Ovary (tissue), 7 donors: ENCODE measurements at regions not wholly inside any gene's neighbourhood (a gene's known extent, or its start where the extent isn't known, plus 50 kb on each side); places are given as distances from the start of the nearest gene placed in this dataset.

Experiments
- DNase-seq, 5 donors: peaks; one replicate each; pipeline ENCODE4 v3.0.0-alpha.2; 2019 to 2020
- H3K27ac ChIP-seq, 2 donors: fragments of 200-600 bp; one replicate each; pipeline versions ENCODE4 v1.5.1 to v1.8.0; 2019 to 2022
- H3K27me3 ChIP-seq: fragments of 200-600 bp; one replicate; pipeline ENCODE4 v1.8.0; 2022
- H3K36me3 ChIP-seq: fragments of 200-600 bp; sonication (generic); one replicate; pipeline ENCODE4 v1.5.1; 2019
- H3K4me1 ChIP-seq: one replicate; pipeline ENCODE4 v1.8.1; 2013; ENCODE audit warnings: mild to moderate bottlenecking, moderate library complexity; ENCODE audit not compliant: insufficient read depth
- H3K4me3 ChIP-seq: fragments of 200-600 bp; sonication (generic); one replicate; pipeline ENCODE4 v1.5.1; 2017
- H3K9me3 ChIP-seq, 2 donors: fragments of 200-600 bp in 1 of 2; sonication (generic) in 1 of 2; one replicate each; pipeline versions ENCODE4 v1.5.1 to v1.8.1; 2013 to 2019; ENCODE audit warnings: mild to moderate bottlenecking in 1 of 2, moderate library complexity in 1 of 2
- CTCF ChIP-seq, 3 donors: fragments of 450-650 bp in 2 of 3; fragments of 200-600 bp in 1 of 3; IDR thresholded peaks; one replicate each; pipeline versions ENCODE4 v1.5.1 to v1.8.0; 2016 to 2022; ENCODE audit warnings: antibody characterized with exemption in 3 of 3, mild to moderate bottlenecking in 1 of 3
- EP300 ChIP-seq: sonication (generic); formaldehyde crosslinking; IDR thresholded peaks from one replicate; pipeline ENCODE4 v1.6.1; 2017; ENCODE audit warnings: antibody characterized with exemption
- POLR2A ChIP-seq: fragments of 450-650 bp; IDR thresholded peaks from one replicate; pipeline ENCODE4 v1.6.1; 2017; ENCODE audit warnings: antibody characterized with exemption, mild to moderate bottlenecking, moderate library complexity
- WGBS, 3 donors: extraction: QIAGEN DNeasy Blood & Tissue Kit in 1 of 3; methylation state at CpG; one replicate each; pipeline versions ENCODE4 v1.1.5 to v1.1.7; 2013 to 2017; 5-methylcytosine and 5-hydroxymethylcytosine counted together
- intact Hi-C, 4 donors: fragments of 100-400 bp; cut with DNase I; formaldehyde crosslinking; loops; one replicate each; pipeline versions ENCODE4 v1.11.0 to v1.15.1; 2022 to 2023
- donor health status: DM: no; HTN: no; CAD: no; lungs with moderate emphysema.
- donor health status: DM: no; HTN: no; CAD: no.
- donor health status: Bipolar disorder and iron deficiency.
- donor health status: DM: no; HTN: no; CAD: no.
- donor health status: DM: yes; HTN: yes; CAD: no.

- Histone ChIP-seq H3K4me3 (no peak overlapping the region), H3K4me1 (no peaks in the 10 kb centered on the region), H3K27ac (no peak overlapping the region), H3K36me3 (no peaks in the 10 kb centered on the region), H3K9me3 (no peaks in the 10 kb centered on the region), H3K27me3 (no peaks in the 10 kb centered on the region)
- no peak for TF ChIP-seq POLR2A
- no peak for TF ChIP-seq EP300
- TF ChIP-seq CTCF (IDR thresholded peaks at IDR 0.05), result no peak
- DNase-seq, result no peak
- WGBS, 3 donors, result 35 to 51% (median 49%) methylated on average over 1 of the region's 1 CpG
- intact Hi-C loops, result no loop called here
Observed at GRCh38 chr18:64994370-64994769, 756.4 kb upstream of the CDH7 start.

DNA sequence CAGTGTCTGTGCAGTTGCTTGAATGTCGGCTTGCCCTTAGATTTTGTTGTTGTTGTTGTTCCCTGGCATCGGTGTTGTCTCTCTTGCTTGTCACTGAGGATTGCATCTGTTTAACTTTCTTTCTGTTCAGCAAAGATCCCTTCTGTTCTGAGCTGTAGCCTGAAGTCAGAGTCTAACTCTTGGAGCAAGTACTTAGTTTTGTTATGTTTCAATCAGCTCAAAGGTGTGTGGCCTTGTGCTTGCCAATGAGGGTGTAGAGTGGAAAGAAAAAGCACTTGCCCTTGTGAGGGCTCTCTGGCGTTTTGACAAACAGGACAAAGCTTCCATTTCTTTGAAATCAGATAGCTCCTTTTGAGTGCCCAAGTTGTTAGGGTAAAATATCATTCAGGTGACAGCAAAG is 757.1 kb upstream of the CDH7 start:
- no peak overlapping the region for H3K4me3 ChIP-seq
- intact Hi-C loops, result no loop called here
- TF ChIP-seq EP300, result no peak
- no peak for TF ChIP-seq CTCF (IDR thresholded peaks at IDR 0.05)

DNA sequence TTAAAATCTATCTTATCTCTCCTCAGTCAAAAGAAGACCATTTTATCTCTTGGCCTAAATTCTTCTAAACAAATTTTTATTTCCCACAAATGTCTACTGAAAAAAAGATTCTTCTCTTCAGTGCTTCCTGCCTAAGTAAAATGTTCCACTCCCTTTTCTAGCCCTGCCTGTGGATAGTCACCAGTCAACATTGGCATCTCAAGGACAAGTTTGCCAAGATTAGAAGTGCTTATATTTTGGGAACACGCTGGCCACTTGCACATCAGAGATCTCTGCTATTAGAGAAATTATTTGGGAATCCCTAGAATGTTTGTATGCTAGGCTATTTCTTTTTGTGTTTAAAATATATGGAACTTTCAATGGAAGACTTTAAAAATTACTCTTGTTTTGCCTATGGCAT is 758.2 kb upstream of the CDH7 start:
- WGBS, 3 donors, result 10 to 34% (median 18%) methylated on average over 1 of the region's 1 CpG
- Histone ChIP-seq H3K9me3 (no peaks in the 10 kb centered on the region), H3K4me1 (no peaks in the 10 kb centered on the region), H3K4me3 (no peak overlapping the region), H3K36me3 (no peaks in the 10 kb centered on the region), H3K27me3 (no peaks in the 10 kb centered on the region), H3K27ac (no peak overlapping the region)
- TF ChIP-seq CTCF (IDR thresholded peaks at IDR 0.05) (no peak), POLR2A (no peak), EP300 (no peak)
- intact Hi-C loops, result no loop called here
- DNase-seq, result no peak

More for the DNA sequence above, 757.1 kb upstream of the CDH7 start:
- no peaks in the 10 kb centered on the region for H3K36me3 ChIP-seq
- no peak overlapping the region for H3K27ac ChIP-seq
- no peaks in the 10 kb centered on the region for H3K27me3 ChIP-seq
- H3K4me1 ChIP-seq, result no peaks in the 10 kb centered on the region
- 12 to 31% (median 15%) methylated on average over 3 of the region's 3 CpGs for WGBS, 3 donors
- H3K9me3 ChIP-seq, result no peaks in the 10 kb centered on the region
- DNase-seq, result no peak

- no peaks in the 10 kb centered on the region for H3K4me1 ChIP-seq
- H3K4me3 ChIP-seq, result no peak overlapping the region
- 84 to 92% (median 91%) methylated on average over 5 of the region's 5 CpGs for WGBS, 3 donors
- no peak for DNase-seq
- H3K9me3 ChIP-seq, result no peaks in the 10 kb centered on the region
- H3K36me3 ChIP-seq, result no peaks in the 10 kb centered on the region
- TF ChIP-seq CTCF (IDR thresholded peaks at IDR 0.05) (no peak), POLR2A (no peak), EP300 (no peak)
- intact Hi-C loops, result no loop called here
- no peak overlapping the region for H3K27ac ChIP-seq
- H3K27me3 ChIP-seq, result no peaks in the 10 kb centered on the region
Observed at GRCh38 chr18:64991102-64991501, 759.7 kb upstream of the CDH7 start.
